Fibroblast of pulmonary artery (primary cell): ENCODE measurements at regions not wholly inside any gene's neighbourhood (a gene's known extent, or its start where the extent isn't known, plus 50 kb on each side); places are given as distances from the start of the nearest gene placed in this dataset.

Experiments
- DNase-seq: peaks from one replicate; pipeline ENCODE4 v3.0.0-alpha.2; 2010; ENCODE audit warnings: low read depth
- H3K4me3 ChIP-seq: replicated peaks from 2 replicates; pipeline ENCODE4 v1.5.1; 2011; ENCODE audit warnings: low read depth, mild to moderate bottlenecking, control low read depth, low read length, moderate library complexity
- TF ChIP-seq, protein P1 (sequence below): IDR thresholded peaks from 2 replicates; pipeline ENCODE4 v1.5.1; 2011; ENCODE audit warnings: mild to moderate bottlenecking, control low read depth, low read length, inconsistent platforms; ENCODE audit errors: missing control alignments

DNA sequence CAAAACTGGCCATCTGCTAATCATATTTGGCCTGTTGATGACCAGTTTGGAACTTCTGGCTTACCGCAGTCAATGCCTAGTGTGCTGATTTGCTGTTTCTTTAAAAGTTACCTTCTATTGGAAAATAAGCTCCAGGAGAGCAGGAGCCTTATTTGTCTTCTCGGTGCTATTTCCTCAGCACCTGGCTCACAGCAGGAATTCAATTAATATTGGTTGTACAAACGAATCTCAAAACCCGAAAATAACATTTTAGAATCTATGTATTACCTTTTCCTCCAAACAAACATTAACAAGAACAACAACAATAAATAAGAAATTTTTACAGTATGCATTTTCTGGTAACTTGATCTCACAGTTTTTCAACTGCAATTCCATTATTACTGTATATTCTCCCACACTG is 1080.7 kb upstream of the MAP3K7 start:
- H3K4me3 ChIP-seq, result no peak overlapping the region

DNA sequence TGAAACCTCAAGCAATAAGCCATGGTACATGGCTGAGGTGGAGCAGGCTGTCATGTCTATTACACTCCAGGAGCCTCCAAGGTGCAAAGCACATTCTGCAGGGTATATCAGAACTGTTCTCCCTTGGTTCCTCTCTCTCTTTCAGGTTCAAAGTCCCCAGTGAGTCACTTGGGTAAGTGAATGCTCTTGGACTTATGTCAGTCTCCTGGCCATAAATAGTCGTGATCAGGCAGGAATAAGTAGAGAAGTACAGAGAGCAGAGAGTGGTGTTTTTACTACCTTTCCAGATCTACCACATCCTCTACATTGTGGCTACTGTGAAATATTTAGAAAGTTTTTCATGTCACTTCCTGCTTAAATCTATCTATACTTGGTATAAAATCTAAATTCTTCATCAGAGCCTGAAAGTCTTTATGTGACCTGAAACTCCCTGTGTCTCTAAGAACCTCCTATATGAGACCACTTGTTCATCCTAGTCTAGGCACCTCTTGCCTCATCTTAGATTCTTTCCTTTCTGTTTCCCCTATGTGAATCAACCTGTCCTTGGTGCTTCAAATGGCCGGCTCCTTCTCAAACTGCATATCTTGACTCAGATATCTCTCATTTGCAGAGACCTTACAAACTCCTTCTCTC is 1077.6 kb upstream of the MAP3K7 start:
- DNase-seq, result no peak
- no peak overlapping the region for H3K4me3 ChIP-seq
- TF ChIP-seq, protein P1, sequence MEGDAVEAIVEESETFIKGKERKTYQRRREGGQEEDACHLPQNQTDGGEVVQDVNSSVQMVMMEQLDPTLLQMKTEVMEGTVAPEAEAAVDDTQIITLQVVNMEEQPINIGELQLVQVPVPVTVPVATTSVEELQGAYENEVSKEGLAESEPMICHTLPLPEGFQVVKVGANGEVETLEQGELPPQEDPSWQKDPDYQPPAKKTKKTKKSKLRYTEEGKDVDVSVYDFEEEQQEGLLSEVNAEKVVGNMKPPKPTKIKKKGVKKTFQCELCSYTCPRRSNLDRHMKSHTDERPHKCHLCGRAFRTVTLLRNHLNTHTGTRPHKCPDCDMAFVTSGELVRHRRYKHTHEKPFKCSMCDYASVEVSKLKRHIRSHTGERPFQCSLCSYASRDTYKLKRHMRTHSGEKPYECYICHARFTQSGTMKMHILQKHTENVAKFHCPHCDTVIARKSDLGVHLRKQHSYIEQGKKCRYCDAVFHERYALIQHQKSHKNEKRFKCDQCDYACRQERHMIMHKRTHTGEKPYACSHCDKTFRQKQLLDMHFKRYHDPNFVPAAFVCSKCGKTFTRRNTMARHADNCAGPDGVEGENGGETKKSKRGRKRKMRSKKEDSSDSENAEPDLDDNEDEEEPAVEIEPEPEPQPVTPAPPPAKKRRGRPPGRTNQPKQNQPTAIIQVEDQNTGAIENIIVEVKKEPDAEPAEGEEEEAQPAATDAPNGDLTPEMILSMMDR, result no peak

More for the DNA sequence above, 1080.7 kb upstream of the MAP3K7 start:
- TF ChIP-seq, protein P1, result no peak
- DNase-seq, result no peak

DNA sequence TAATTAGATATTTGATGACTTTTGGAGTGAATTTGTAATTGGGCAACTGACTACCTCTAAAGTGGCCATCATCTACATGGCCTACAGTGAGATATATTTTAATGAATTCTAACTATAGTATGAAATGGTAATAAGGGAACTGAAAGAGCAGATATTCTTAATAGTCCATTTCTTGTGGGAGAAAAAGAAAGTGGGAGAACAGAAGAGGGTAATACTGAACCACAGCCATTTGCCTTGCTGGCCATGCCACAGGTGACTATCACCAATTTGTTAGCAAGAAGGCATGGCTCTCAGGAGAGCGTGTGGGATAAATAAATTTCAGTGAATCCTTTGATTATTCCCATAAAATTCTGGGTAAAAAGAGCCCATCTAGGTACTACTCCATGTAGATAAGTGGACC is 1074.0 kb upstream of the MAP3K7 start:
- no peak overlapping the region for H3K4me3 ChIP-seq
- DNase-seq, result no peak
- TF ChIP-seq, protein P1, result no peak

DNA sequence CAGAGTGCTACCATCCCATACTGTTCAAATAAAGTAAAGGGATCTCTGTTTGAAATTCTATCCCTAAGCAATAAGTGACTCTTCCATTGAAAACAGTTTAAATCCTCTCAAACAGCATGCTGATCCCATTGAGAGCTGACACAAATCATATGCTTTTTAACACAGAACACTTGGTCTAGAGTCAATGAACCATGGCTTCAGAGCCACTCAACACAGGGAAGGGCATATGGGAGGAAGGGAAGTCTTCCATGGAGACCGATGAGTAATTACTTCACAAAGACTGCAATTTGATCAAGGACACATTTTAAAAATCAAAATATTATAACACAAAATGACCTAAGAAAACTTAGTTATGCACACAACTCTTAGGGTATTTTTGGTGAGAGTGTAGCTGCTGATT is 1073.0 kb upstream of the MAP3K7 start:
- TF ChIP-seq, protein P1, result no peak
- no peak overlapping the region for H3K4me3 ChIP-seq
- no peak for DNase-seq

DNA sequence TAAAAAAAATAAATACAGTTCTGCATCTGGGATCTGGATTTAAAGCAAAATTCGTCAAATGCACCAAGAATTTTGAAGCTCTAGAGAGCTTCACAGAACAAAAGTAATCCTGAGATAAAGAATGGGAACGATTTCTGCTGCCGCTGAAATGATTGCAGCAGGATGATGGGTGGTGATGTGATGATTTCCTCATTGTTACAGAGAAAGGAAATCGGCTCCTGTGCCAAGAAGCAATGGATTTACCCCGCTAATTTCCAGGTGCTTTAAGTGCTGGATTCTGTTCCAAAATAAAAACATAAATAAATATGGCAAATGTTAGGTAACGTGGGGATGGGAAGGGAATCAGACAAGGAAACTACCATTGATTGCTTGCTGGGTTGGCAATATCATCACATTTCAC is 1067.9 kb upstream of the MAP3K7 start:
- DNase-seq, result no peak
- TF ChIP-seq, protein P1, result no peak
- no peak overlapping the region for H3K4me3 ChIP-seq

DNA sequence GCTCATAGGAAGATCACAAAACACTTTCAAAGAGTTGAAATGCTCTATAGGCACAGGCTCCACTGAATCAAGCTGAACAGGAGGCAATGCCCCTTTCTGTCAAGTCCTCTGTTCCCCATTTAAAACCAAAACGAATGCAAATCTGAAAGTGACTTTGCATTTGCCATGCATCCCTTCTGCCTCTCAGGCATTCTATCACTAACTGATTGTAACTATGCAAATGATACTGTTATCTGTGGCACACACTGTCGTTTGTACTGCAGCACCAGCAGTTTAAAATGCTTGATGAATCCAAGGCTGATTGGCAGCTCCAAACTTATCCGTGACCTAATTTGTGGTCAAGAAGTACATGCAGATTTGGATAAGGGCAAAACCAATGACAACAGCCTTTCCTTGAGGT is 1067.5 kb upstream of the MAP3K7 start:
- no peak overlapping the region for H3K4me3 ChIP-seq
- no peak for DNase-seq
- TF ChIP-seq, protein P1, result no peak

DNA sequence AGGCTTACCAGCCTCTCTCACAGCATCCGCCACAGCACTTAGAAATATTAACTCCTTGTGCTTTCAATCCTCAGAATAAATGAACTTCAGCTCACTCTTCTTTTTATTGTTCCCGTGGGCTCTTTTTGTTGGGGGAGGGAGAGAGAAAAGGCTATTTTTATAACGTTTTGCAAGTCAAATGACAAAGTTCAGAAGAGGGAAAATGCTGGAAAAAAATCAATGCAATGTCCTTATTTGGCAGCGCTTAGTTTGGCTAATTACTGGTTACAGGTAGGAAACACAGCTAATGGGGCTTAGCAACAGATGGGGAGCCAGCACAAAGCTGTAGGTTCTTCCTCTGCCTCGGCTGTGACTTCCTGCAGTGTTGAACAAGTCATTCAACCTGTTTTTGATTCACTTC is 1067.0 kb upstream of the MAP3K7 start:
- TF ChIP-seq, protein P1, result no peak
- H3K4me3 ChIP-seq, result no peak overlapping the region
- no peak for DNase-seq
